GM18499 (cell line): ENCODE measurements at regions not wholly inside any gene's neighbourhood (a gene's known extent, or its start where the extent isn't known, plus 50 kb on each side); places are given as distances from the start of the nearest gene placed in this dataset.

Experiments
- ATAC-seq: cut with Tn5 transposase; IDR thresholded peaks from one replicate; pipeline ENCODE4 v1.9.1; 2021; ENCODE audit warnings: moderate number of reproducible peaks; ENCODE audit not compliant: insufficient read depth, unreplicated experiment

GRCh38 chr13:64457976-64458375 is 2772.2 kb downstream of the PCDH9 start:
- ATAC-seq = no peak

- ATAC-seq = no peak
Measured at GRCh38 chr13:64455124-64455523, 2775.0 kb downstream of the PCDH9 start.

GRCh38 chr13:64453831-64454230 is 2776.3 kb downstream of the PCDH9 start:
- no peak for ATAC-seq

- no peak for ATAC-seq
Measured at GRCh38 chr13:64446372-64446771, 2783.8 kb downstream of the PCDH9 start.

- no peak for ATAC-seq
Measured at GRCh38 chr13:64441740-64442139, 2788.4 kb downstream of the PCDH9 start.

- ATAC-seq = no peak
Measured at GRCh38 chr13:64438084-64438483, 2792.1 kb downstream of the PCDH9 start.

GRCh38 chr13:64429691-64430090 is 2800.4 kb downstream of the PCDH9 start:
- ATAC-seq = no peak

- no peak for ATAC-seq
Measured at GRCh38 chr13:64428196-64428595, 2801.9 kb downstream of the PCDH9 start.

GRCh38 chr13:64423467-64423866 is 2806.7 kb downstream of the PCDH9 start:
- ATAC-seq = no peak

- no peak for ATAC-seq
Measured at GRCh38 chr13:64420181-64420580, 2810.0 kb downstream of the PCDH9 start.

GRCh38 chr13:64417581-64417980 is 2812.6 kb downstream of the PCDH9 start:
- no peak for ATAC-seq

- ATAC-seq = no peak
Measured at GRCh38 chr13:64414381-64414780, 2815.8 kb downstream of the PCDH9 start.

- ATAC-seq = no peak
Measured at GRCh38 chr13:64413529-64413928, 2816.6 kb downstream of the PCDH9 start.

- no peak for ATAC-seq
Measured at GRCh38 chr13:64410276-64411053, 2819.7 kb downstream of the PCDH9 start.

- no peak for ATAC-seq
Measured at GRCh38 chr13:64397701-64398100, 2832.4 kb downstream of the PCDH9 start.

GRCh38 chr13:64377606-64378005 is 2852.5 kb downstream of the PCDH9 start:
- no peak for ATAC-seq

GRCh38 chr13:64371461-64371860 is 2858.7 kb downstream of the PCDH9 start:
- no peak for ATAC-seq

GRCh38 chr13:64371045-64371444 is 2859.1 kb downstream of the PCDH9 start:
- no peak for ATAC-seq

GRCh38 chr13:64369121-64369520 is 2861.0 kb downstream of the PCDH9 start:
- no peak for ATAC-seq

- no peak for ATAC-seq
Measured at GRCh38 chr13:64362564-64362963, 2867.6 kb downstream of the PCDH9 start.

- no peak for ATAC-seq
Measured at GRCh38 chr13:64347664-64348063, 2882.5 kb downstream of the PCDH9 start.

- no peak for ATAC-seq
Measured at GRCh38 chr13:64339373-64340063, 2890.6 kb downstream of the PCDH9 start.
